ENCODE measurements at regions not wholly inside any gene's neighbourhood (a gene's known extent, or its start where the extent isn't known, plus 50 kb on each side); places are given as distances from the start of the nearest gene placed in this dataset.

- Histone ChIP-seq H3K4me1 (no peaks in the 10 kb centered on the region), H3K27me3 (no peaks in the 10 kb centered on the region), H3K36me3 (no peaks in the 10 kb centered on the region), H3K9me3 (peaks cover 0 to 10% (median 4%) of the 10 kb centered on the region in 4 donors), H3K4me3 (no peak overlapping the region), H3K27ac (no peak overlapping the region)
- WGBS, 5 donors: 74 to 82% (median 77%) methylated on average over 2 of the region's 2 CpGs
- intact Hi-C loops (cut with DNase I; ENCODE audit: low total_unique reads): no loop called here
- no peak for DNase-seq
- TF ChIP-seq POLR2A (IDR thresholded peaks at IDR 0.05) (no peak), CTCF (IDR thresholded peaks at IDR 0.05) (no peak), POLR2AphosphoS5 (IDR thresholded peaks at IDR 0.05) (no peak), EP300 (IDR thresholded peaks at IDR 0.05) (no peak)
Measured at GRCh38 chr3:76547674-76548073, 492.2 kb upstream of the ROBO2 start.

- H3K4me3 ChIP-seq: no peak overlapping the region
- no peak overlapping the region for H3K27ac ChIP-seq
- 87 to 94% (median 91%) methylated on average over 7 of the region's 7 CpGs for WGBS, 5 donors
- no peak for TF ChIP-seq POLR2AphosphoS5 (IDR thresholded peaks at IDR 0.05)
- TF ChIP-seq EP300 (IDR thresholded peaks at IDR 0.05): no peak
- no peak for TF ChIP-seq CTCF (IDR thresholded peaks at IDR 0.05)
- no peak for TF ChIP-seq POLR2A (IDR thresholded peaks at IDR 0.05)
- no peaks in the 10 kb centered on the region for H3K27me3 ChIP-seq
- no peaks in the 10 kb centered on the region for H3K4me1 ChIP-seq
- no peaks in the 10 kb centered on the region for H3K36me3 ChIP-seq
- DNase-seq: no peak
- peaks cover 0 to 10% (median 4%) of the 10 kb centered on the region in 4 donors for H3K9me3 ChIP-seq
- intact Hi-C loops (cut with DNase I; ENCODE audit: low total_unique reads): no loop called here
Measured at GRCh38 chr3:76550522-76551201, 489.2 kb upstream of the ROBO2 start.

- intact Hi-C loops (cut with DNase I; ENCODE audit: low total_unique reads): no loop called here
- DNase-seq: no peak
Measured at GRCh38 chr3:76551739-76552138, 488.2 kb upstream of the ROBO2 start.

GRCh38 chr3:76552653-76553052, 487.2 kb upstream of the ROBO2 start:
- WGBS, 5 donors: 71 to 93% (median 85%) methylated on average over 2 of the region's 2 CpGs
- H3K9me3 ChIP-seq: peaks cover 0 to 10% (median 4%) of the 10 kb centered on the region in 4 donors
- H3K4me3 ChIP-seq: no peak overlapping the region
- H3K27ac ChIP-seq: no peak overlapping the region
- no peaks in the 10 kb centered on the region for H3K36me3 ChIP-seq
- intact Hi-C loops (cut with DNase I; ENCODE audit: low total_unique reads): no loop called here
- H3K4me1 ChIP-seq: no peaks in the 10 kb centered on the region
- DNase-seq: no peak
- no peaks in the 10 kb centered on the region for H3K27me3 ChIP-seq
- TF ChIP-seq POLR2AphosphoS5 (IDR thresholded peaks at IDR 0.05): no peak
- no peak for TF ChIP-seq CTCF (IDR thresholded peaks at IDR 0.05)
- no peak for TF ChIP-seq POLR2A (IDR thresholded peaks at IDR 0.05)
- no peak for TF ChIP-seq EP300 (IDR thresholded peaks at IDR 0.05)

More at GRCh38 chr3:76551739-76552138, 488.2 kb upstream of the ROBO2 start:
- no peak for TF ChIP-seq POLR2A (IDR thresholded peaks at IDR 0.05)
- no peak for TF ChIP-seq POLR2AphosphoS5 (IDR thresholded peaks at IDR 0.05)
- TF ChIP-seq EP300 (IDR thresholded peaks at IDR 0.05): no peak
- no peak for TF ChIP-seq CTCF (IDR thresholded peaks at IDR 0.05)
- no peaks in the 10 kb centered on the region for H3K36me3 ChIP-seq
- WGBS, 5 donors: 85 to 96% (median 89%) methylated on average over 5 of the region's 5 CpGs
- no peak overlapping the region for H3K4me3 ChIP-seq
- H3K4me1 ChIP-seq: no peaks in the 10 kb centered on the region
- peaks cover 0 to 10% (median 4%) of the 10 kb centered on the region in 4 donors for H3K9me3 ChIP-seq
- H3K27ac ChIP-seq: no peak overlapping the region
- H3K27me3 ChIP-seq: no peaks in the 10 kb centered on the region

Measured in stomach (tissue), 8 donors.